Retinal pigment epithelial cell (primary cell): ENCODE measurements at regions not wholly inside any gene's neighbourhood (a gene's known extent, or its start where the extent isn't known, plus 50 kb on each side); places are given as distances from the start of the nearest gene placed in this dataset.

ENCODE experiments used
- DNase-seq: peaks from one replicate; pipeline ENCODE4 v3.0.0-alpha.2; 2010; ENCODE audit warnings: low read depth
- H3K4me3 ChIP-seq: 2 replicates; pipeline ENCODE4 v1.5.1; 2011; ENCODE audit warnings: mild to moderate bottlenecking, low read length, control low read depth, moderate library complexity
- CTCF ChIP-seq: conservative IDR thresholded peaks from 2 replicates; pipeline ENCODE4 v1.5.1; 2011; ENCODE audit warnings: low read depth, low read length, control low read depth, inconsistent platforms

DNA sequence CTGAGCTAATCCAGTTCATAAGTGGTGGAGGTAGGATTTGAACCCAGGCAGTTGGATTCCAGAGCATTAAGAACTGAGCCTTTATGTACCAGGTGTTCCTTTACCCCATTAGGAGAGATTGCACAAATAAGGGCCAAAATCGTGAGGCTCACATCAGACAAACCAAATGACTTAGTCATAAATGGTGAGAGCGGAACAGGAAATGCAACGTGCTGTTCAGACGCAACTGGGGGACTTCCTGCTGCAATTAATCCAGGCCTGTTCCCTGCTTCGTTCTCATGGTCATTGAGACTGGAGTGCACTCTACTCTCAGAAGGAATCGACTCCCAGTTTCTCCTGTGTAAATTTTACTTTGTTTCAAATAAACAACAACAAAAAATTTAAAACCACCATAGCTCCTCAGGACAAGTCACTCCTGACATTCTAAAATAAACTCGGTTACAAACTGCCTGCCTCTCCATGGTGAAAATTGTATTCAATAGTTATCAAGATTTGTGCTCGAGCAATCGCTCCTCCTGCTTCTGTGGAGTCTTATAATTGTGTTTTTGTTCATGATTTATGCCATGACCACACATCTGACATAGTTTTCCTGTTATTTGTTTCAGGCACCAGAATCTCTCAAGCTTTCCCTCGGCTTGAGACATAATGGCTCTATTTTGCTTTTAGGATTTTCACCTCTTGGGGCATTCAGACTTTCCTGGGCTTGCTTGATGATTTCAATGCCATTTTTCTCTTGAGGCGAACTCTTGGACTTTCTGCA, 115.3 kb upstream of the BMPER start:
- no peak for DNase-seq
- no peak for TF ChIP-seq CTCF
- no peak overlapping the region for H3K4me3 ChIP-seq

GRCh38 chr7:33790746-33791145, 114.6 kb upstream of the BMPER start:
- DNase-seq, result no peak

GRCh38 chr7:33792041-33792440, 113.3 kb upstream of the BMPER start:
- no peak for TF ChIP-seq CTCF
- H3K4me3 ChIP-seq, result no peak overlapping the region
- DNase-seq, result no peak

More at GRCh38 chr7:33790746-33791145, 114.6 kb upstream of the BMPER start:
- no peak for TF ChIP-seq CTCF
- no peak overlapping the region for H3K4me3 ChIP-seq

- DNase-seq, result no peak
These were observed 112.7 kb upstream of the BMPER start for GRCh38 chr7:33792547-33793105.

GRCh38 chr7:33793616-33794015, 111.7 kb upstream of the BMPER start:
- no peak for TF ChIP-seq CTCF
- no peak overlapping the region for H3K4me3 ChIP-seq

More at GRCh38 chr7:33792547-33793105, 112.7 kb upstream of the BMPER start:
- no peak overlapping the region for H3K4me3 ChIP-seq
- no peak for TF ChIP-seq CTCF

GRCh38 chr7:33794419-33794818, 110.9 kb upstream of the BMPER start:
- DNase-seq, result no peak
- no peak overlapping the region for H3K4me3 ChIP-seq
- TF ChIP-seq CTCF, result no peak

More at GRCh38 chr7:33793616-33794015, 111.7 kb upstream of the BMPER start:
- DNase-seq, result no peak

- H3K4me3 ChIP-seq, result no peak overlapping the region
- no peak for TF ChIP-seq CTCF
- no peak for DNase-seq
These were observed 110.4 kb upstream of the BMPER start for GRCh38 chr7:33794959-33795358.
